Keratinocyte (primary cell): ENCODE measurements at regions not wholly inside any gene's neighbourhood (a gene's known extent, or its start where the extent isn't known, plus 50 kb on each side); places are given as distances from the start of the nearest gene placed in this dataset.
"Not testable (repeated sequence)": the region's sequence is repeated elsewhere in the genome, so short reads cannot be mapped to it uniquely, and the experiment has no call there.

Experiments used
- EZH2 ChIP-seq: IDR thresholded peaks from one replicate; pipeline ENCODE4 v1.6.1; 2012; ENCODE audit warnings: inconsistent platforms, mild to moderate bottlenecking, low read length, moderate library complexity
- TF ChIP-seq, protein P1 (sequence below), 3 experiments: IDR thresholded peaks in 1 of 3; conservative IDR thresholded peaks in 1 of 3; optimal IDR thresholded peaks in 1 of 3; 2 replicates in 2 of 3; 3 replicates in 1 of 3; pipeline versions ENCODE3 to v1.5.1; 2011; ENCODE audit warnings: low read length in 3 of 3, mild to moderate bottlenecking in 3 of 3, moderate library complexity in 2 of 3, control low read depth in 1 of 3, inconsistent platforms in 1 of 3; ENCODE audit not compliant: insufficient read depth in 2 of 3; ENCODE audit errors: extremely low read depth in 1 of 3

GRCh38 chr3:20427268-20427667 is 241.3 kb upstream of the SGO1 start:
- TF ChIP-seq, protein P1, sequence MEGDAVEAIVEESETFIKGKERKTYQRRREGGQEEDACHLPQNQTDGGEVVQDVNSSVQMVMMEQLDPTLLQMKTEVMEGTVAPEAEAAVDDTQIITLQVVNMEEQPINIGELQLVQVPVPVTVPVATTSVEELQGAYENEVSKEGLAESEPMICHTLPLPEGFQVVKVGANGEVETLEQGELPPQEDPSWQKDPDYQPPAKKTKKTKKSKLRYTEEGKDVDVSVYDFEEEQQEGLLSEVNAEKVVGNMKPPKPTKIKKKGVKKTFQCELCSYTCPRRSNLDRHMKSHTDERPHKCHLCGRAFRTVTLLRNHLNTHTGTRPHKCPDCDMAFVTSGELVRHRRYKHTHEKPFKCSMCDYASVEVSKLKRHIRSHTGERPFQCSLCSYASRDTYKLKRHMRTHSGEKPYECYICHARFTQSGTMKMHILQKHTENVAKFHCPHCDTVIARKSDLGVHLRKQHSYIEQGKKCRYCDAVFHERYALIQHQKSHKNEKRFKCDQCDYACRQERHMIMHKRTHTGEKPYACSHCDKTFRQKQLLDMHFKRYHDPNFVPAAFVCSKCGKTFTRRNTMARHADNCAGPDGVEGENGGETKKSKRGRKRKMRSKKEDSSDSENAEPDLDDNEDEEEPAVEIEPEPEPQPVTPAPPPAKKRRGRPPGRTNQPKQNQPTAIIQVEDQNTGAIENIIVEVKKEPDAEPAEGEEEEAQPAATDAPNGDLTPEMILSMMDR (optimal IDR thresholded peaks at IDR 0.05 in 1 of 3, IDR thresholded peaks at IDR 0.05 in 1 of 3, conservative IDR thresholded peaks at IDR 0.05 in 1 of 3; ENCODE audit: extremely low read depth in 1 of 3, insufficient read depth in 2 of 3, low read length in 3 of 3) = not testable (repeated sequence)
- TF ChIP-seq EZH2 = not testable (repeated sequence)
